GM12891 (cell line): ENCODE measurements at regions not wholly inside any gene's neighbourhood (a gene's known extent, or its start where the extent isn't known, plus 50 kb on each side); places are given as distances from the start of the nearest gene placed in this dataset.

Experiments used
- PAX5 ChIP-seq: IDR thresholded peaks from 2 replicates; pipeline ENCODE4 v1.6.1; 2011; ENCODE audit warnings: low read length, moderate library complexity, mild to moderate bottlenecking; ENCODE audit not compliant: insufficient read depth, severe bottlenecking
- POLR2A ChIP-seq: IDR thresholded peaks from 2 replicates; pipeline ENCODE4 v1.6.1; 2011; ENCODE audit warnings: low read depth, low read length, control low read depth
- POLR2AphosphoS5 ChIP-seq: IDR thresholded peaks from 2 replicates; pipeline ENCODE4 v1.6.1; 2011; ENCODE audit warnings: low read depth, low read length, control low read depth
- POU2F2 ChIP-seq: IDR thresholded peaks from 2 replicates; pipeline ENCODE4 v1.6.1; 2011; ENCODE audit warnings: low read depth, mild to moderate bottlenecking, control low read depth, low read length, moderate library complexity
- SPI1 ChIP-seq: IDR thresholded peaks from 2 replicates; pipeline ENCODE4 v1.6.1; 2011; ENCODE audit warnings: low read depth, low read length, control low read depth
- TAF1 ChIP-seq: IDR thresholded peaks from 2 replicates; pipeline ENCODE4 v1.6.1; 2011; ENCODE audit warnings: low read depth, low read length, control low read depth

DNA sequence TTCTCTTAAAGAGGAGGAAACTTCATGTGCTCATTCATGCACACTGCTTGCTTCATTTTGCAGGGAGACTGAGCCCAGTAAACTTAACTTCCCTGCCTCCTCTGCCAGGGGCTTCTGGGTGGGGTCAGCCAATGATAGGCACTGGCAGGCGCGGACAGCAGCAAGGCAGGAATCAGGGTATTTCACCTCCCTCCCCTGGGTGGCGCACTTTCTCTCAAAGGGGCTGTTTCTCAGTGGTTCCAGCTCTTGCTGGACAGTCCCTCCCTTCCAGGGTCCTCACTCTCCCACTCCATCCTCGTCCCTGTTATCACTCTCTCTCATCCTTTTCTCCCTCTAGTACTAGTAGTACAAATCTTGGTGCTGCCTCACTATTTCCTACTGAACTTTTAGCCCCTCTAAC, 320.5 kb upstream of the ZNF521 start:
- no peak for TF ChIP-seq POLR2AphosphoS5
- no peak for TF ChIP-seq PAX5
- no peak for TF ChIP-seq TAF1
- TF ChIP-seq POLR2A, result no peak
- TF ChIP-seq POU2F2, result no peak
- no peak for TF ChIP-seq SPI1
